ENCODE measurements at regions not wholly inside any gene's neighbourhood (a gene's known extent, or its start where the extent isn't known, plus 50 kb on each side); places are given as distances from the start of the nearest gene placed in this dataset.
A peak's percentile ranks its signal among the peaks of the same experiment; 100 is the strongest.

DNA sequence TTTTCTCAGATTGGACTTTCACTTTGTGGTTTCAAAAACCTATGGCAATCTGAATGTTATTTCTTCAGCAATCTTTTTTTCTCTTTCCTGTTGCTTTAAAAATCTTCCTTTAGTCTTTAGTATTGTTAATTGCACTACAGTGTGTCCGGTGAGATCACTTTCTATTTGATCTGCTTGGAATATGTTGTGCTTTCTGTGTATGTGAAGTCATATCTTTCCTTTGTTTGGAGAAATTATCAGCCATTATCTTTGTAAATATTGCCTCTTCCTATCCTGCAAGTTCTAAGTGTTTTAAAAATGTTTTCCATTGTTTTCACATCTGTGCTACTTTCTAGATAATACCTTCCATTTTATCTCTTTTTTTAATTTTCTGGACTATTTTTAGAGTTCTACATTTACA is 171.4 kb upstream of the PRSS16 start:
- Histone ChIP-seq H3K9me3 (ENCODE audit: severe bottlenecking) (no peaks in the 10 kb centered on the region), H3K27ac (no peak overlapping the region), H3K27me3 (ENCODE audit: insufficient read depth, low read depth, severe bottlenecking) (peaks cover 77% of the 10 kb centered on the region), H3K36me3 (no peaks in the 10 kb centered on the region), H3K4me3 (ENCODE audit: low read depth, low read length) (no peak overlapping the region)
- TF ChIP-seq, protein P1, sequence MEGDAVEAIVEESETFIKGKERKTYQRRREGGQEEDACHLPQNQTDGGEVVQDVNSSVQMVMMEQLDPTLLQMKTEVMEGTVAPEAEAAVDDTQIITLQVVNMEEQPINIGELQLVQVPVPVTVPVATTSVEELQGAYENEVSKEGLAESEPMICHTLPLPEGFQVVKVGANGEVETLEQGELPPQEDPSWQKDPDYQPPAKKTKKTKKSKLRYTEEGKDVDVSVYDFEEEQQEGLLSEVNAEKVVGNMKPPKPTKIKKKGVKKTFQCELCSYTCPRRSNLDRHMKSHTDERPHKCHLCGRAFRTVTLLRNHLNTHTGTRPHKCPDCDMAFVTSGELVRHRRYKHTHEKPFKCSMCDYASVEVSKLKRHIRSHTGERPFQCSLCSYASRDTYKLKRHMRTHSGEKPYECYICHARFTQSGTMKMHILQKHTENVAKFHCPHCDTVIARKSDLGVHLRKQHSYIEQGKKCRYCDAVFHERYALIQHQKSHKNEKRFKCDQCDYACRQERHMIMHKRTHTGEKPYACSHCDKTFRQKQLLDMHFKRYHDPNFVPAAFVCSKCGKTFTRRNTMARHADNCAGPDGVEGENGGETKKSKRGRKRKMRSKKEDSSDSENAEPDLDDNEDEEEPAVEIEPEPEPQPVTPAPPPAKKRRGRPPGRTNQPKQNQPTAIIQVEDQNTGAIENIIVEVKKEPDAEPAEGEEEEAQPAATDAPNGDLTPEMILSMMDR (IDR thresholded peaks at IDR 0.05; ENCODE audit: low read depth, low read length), result no peak
- no peak for DNase-seq

DNA sequence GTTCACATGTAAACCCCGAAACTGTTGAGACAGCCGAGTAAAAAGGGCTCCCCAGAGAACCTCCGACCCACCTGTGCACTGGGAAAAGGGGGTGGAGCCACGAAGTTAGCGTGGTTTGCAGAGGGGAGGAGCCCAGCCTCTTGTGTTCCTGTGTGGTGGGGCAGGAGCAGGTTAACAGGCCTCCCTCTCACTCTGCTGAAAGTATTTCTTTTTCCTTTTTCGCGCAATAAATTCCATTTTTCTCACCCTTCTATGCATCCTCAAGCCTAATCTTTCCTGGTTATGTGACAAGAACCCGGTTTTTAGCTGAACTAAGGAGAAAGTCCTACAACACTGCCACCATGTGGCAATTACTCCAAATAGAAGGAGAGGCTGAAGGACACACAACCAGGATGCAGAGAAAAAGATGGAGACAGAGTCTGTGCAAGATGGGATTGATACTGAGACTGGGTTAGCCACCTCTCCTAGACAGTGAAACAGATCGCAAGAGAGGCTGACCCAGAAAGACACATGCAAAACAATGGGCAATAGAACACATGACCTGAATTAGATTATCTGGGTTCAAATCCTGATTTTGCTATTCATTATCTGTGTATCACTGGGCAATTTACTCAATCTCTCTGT is 168.7 kb upstream of the PRSS16 start:
- TF ChIP-seq, protein P1 (IDR thresholded peaks at IDR 0.05; ENCODE audit: low read depth, low read length), result peak; percentile 68
- H3K27me3 ChIP-seq (ENCODE audit: insufficient read depth, low read depth, severe bottlenecking), result peaks cover 78% of the 10 kb centered on the region
- H3K9me3 ChIP-seq (ENCODE audit: severe bottlenecking), result no peaks in the 10 kb centered on the region
- no peaks in the 10 kb centered on the region for H3K36me3 ChIP-seq
- DNase-seq, result peak; percentile 64
- no peak overlapping the region for H3K4me3 ChIP-seq (ENCODE audit: low read depth, low read length)
- H3K27ac ChIP-seq, result no peak overlapping the region

DNA sequence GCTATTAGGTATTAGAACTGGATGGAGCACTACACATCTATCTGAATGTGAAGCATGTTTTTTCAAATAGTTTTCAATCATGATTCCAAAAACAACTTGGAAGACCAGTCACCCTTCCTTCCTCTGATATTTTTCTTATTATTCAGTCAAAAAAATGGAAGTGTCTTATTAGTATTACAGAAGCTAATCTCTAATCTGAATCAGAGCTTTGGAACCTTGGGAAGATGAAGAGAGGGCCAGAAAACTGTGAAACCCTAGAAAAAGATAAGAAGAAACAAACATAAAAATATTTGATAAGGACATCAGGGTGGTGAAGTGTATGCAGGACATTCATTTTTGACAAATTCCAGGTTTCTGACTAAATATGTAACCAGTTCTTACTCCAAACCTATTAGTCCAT is 166.3 kb upstream of the PRSS16 start:
- TF ChIP-seq, protein P1 (IDR thresholded peaks at IDR 0.05; ENCODE audit: low read depth, low read length), result no peak
- no peak for DNase-seq
- Histone ChIP-seq H3K4me3 (ENCODE audit: low read depth, low read length) (no peak overlapping the region), H3K27me3 (ENCODE audit: insufficient read depth, low read depth, severe bottlenecking) (peaks cover 90% of the 10 kb centered on the region), H3K27ac (no peak overlapping the region), H3K36me3 (no peaks in the 10 kb centered on the region), H3K9me3 (ENCODE audit: severe bottlenecking) (no peaks in the 10 kb centered on the region)

DNA sequence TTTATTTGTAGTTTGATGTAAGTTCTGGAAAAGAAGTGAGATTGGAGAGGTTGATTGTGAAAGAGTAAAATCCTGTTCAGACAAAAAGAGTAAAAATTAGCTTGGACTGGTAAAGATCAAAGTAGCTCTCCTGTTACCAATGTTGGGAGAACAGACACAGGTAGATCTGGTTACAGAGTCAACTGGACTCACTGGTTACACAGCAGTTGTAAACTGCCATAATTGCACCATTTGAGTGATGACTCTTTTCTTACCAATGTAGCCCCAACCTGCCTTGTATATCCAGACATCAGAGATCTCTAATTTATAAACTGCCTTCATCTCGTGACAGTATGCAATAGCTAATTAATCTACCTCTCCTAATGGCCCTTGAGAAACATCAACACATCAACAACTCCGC is 165.6 kb upstream of the PRSS16 start:
- Histone ChIP-seq H3K4me3 (ENCODE audit: low read depth, low read length) (no peak overlapping the region), H3K9me3 (ENCODE audit: severe bottlenecking) (no peaks in the 10 kb centered on the region), H3K27me3 (ENCODE audit: insufficient read depth, low read depth, severe bottlenecking) (peaks cover 90% of the 10 kb centered on the region), H3K36me3 (no peaks in the 10 kb centered on the region), H3K27ac (no peak overlapping the region)
- no peak for DNase-seq
- TF ChIP-seq, protein P1 (IDR thresholded peaks at IDR 0.05; ENCODE audit: low read depth, low read length), result no peak

DNA sequence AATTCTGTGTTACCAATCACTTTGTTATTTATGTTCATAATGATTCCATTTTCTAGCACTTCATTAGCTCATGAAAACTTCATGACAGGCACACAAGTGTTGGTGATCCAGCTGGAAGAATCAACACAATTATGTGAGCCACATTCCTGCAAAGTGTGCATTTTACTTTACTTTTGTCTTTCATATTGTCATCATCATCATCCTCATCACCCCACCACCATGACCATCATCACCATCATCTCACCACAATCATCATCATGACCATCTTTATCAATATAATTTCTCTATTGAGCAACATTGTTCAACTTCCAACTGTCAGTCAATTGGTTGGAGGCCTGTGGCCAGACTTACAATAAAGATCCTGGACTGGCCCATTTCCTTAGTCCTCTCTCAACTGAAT is 159.4 kb upstream of the PRSS16 start:
- no peaks in the 10 kb centered on the region for H3K36me3 ChIP-seq
- no peak for DNase-seq
- H3K27me3 ChIP-seq (ENCODE audit: insufficient read depth, low read depth, severe bottlenecking), result peaks cover 96% of the 10 kb centered on the region
- TF ChIP-seq, protein P1 (IDR thresholded peaks at IDR 0.05; ENCODE audit: low read depth, low read length), result no peak
- H3K27ac ChIP-seq, result no peak overlapping the region
- H3K4me3 ChIP-seq (ENCODE audit: low read depth, low read length), result no peak overlapping the region
- H3K9me3 ChIP-seq (ENCODE audit: severe bottlenecking), result peaks cover 2% of the 10 kb centered on the region

Measured in WERI-Rb-1 (cell line).